Urothelium cell line (cell line): ENCODE measurements at regions not wholly inside any gene's neighbourhood (a gene's known extent, or its start where the extent isn't known, plus 50 kb on each side); places are given as distances from the start of the nearest gene placed in this dataset.

ENCODE experiments used
- DNase-seq: peaks from one replicate; pipeline ENCODE4 v3.0.0; 2011; ENCODE audit warnings: low spot score, mixed read lengths
- FAIRE-seq: peaks from 2 replicates; lab custom pipeline; 2011; peaks lifted over from hg19 to GRCh38; lab: Jason Lieb, UNC

GRCh38 chr15:85937661-85938060 is 142.0 kb upstream of the AGBL1 start:
- FAIRE-seq, result no peak
- no peak for DNase-seq

DNA sequence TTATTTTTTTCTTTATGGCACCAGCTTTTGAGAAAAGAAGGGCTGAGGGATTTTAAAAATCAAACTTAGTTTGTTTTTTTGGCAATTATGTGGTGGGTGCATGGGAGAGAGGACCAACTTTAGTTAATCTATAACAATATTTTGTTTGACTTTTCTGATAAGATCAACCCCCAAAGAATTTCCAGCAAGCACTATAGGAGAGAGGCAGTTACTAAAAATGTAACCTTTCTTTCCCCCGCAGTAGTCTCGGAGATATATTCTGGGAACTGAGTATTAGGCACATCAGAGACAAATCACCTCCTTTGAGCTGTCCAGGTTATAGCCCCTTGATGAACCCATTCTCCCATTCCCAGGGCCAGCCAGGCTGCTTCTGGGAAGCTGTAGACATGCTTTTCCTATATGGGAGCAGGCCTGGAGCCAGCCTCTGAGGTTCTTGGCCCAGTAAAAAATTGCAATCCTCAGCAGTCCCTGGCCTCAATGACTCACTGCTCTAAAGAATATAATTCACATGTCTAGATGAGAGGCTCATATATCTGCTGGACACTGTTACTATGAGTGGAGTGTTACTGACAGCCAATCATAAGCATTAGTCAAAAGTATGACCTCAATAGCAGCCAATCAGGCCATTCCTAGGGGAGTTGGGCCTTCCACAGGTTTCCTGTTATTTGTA is 138.3 kb upstream of the AGBL1 start:
- FAIRE-seq (no peak), DNase-seq (peak; percentile 39)

DNA sequence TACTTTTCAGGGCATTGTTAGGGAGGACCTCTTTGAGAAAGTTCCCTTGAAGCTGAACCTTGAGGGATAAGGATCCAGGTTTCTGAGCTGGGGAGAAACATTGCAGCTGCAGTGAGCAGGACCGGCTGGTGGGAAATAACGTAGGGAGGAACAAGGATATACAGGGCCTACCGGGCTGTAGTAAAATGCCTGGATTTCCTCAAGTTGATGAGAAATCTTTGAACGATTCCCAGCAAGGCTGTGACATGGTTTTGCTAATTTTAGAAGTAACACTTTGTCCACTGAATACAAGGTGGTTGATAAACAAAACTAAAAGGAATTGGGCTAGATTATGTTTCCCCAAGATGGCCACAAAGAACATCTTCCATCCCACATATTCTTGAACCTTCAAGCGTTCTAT is 137.0 kb upstream of the AGBL1 start:
- FAIRE-seq (no peak), DNase-seq (no peak)

DNA sequence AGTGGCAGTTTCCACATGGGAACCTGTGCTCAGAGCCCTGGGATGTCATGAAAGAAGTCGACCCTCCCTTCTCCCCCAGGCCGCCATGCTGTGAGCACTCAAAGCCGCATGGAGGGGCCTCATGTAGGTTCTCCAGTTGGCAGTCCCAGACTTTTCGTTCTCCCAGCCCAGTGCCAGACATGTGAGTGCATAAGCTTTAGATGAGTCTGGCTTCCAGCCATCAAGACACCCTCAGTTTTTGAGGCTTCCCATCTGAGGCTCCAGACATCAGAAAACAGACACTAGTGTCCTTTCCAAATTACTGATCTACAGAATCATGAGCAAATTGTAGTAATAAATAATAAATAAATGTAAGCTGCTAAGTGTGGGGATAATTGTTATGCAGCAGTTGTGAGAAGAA is 136.5 kb upstream of the AGBL1 start:
- no peak for DNase-seq
- FAIRE-seq, result no peak

DNA sequence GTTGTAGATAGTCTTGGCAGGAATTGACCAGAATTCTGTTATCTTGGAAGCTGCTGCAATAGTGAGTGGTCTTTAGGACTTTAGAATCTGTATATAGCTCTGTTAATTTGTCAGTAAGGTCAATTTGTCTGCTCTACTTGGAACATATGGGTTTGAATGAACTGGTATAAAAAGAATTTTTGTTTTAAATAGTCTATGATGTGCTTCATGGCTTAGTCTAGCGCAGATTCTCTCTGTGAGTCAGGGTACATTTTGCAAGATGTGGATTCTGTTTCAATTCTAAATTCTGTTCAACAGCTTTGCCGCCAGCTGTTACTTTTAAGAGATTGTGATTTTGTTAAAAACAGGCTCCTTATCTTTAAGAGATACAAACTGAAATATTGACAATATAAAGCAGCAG is 135.9 kb upstream of the AGBL1 start:
- no peak for FAIRE-seq
- DNase-seq, result no peak

DNA sequence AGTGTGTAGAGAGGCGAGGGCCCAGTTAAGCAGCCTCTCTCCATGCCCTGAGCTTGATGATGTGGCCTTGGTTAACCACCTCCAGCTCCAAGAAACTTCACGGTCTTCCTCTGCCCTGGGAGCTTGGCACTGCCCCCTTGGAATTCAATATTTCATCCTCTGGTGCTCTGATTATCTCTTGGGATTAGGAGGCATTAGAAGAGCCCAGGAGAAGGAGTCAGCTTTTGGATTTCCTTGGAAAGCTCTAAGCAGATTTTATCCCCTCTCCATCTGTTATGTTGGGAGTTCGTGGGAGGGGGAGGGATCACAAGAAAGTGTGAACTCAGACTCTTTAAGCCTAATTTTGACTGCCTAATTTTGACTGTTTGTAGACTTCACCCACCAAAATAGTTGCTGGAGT is 132.7 kb upstream of the AGBL1 start:
- FAIRE-seq (no peak), DNase-seq (no peak)

DNA sequence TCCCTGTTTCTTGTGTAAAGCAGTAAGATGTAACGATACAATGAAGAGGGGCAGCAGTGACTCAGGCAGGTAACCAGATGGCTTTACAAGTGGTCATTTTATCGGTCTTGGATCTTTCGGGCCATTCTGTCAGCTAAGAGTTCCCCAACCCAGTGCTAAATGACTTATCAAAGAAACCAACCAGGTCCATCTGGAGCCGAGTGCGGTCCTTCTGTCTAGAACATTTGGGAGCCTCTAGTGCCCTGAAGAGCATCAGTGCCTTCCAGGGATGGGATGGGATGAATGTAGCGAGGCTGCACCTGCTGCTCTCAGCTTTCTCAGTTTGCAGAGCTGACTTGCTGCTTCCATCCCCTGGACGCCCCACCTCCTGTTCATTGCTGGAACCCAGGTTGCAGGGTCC is 131.7 kb upstream of the AGBL1 start:
- FAIRE-seq (no peak), DNase-seq (no peak)

GRCh38 chr15:85950101-85950500 is 129.6 kb upstream of the AGBL1 start:
- DNase-seq, result no peak
- FAIRE-seq, result no peak

GRCh38 chr15:85954586-85954985 is 125.1 kb upstream of the AGBL1 start:
- FAIRE-seq, result no peak

GRCh38 chr15:85955501-85956391 is 123.9 kb upstream of the AGBL1 start:
- FAIRE-seq, result no peak
- DNase-seq, result peak; percentile 25

More at GRCh38 chr15:85954586-85954985, 125.1 kb upstream of the AGBL1 start:
- no peak for DNase-seq

DNA sequence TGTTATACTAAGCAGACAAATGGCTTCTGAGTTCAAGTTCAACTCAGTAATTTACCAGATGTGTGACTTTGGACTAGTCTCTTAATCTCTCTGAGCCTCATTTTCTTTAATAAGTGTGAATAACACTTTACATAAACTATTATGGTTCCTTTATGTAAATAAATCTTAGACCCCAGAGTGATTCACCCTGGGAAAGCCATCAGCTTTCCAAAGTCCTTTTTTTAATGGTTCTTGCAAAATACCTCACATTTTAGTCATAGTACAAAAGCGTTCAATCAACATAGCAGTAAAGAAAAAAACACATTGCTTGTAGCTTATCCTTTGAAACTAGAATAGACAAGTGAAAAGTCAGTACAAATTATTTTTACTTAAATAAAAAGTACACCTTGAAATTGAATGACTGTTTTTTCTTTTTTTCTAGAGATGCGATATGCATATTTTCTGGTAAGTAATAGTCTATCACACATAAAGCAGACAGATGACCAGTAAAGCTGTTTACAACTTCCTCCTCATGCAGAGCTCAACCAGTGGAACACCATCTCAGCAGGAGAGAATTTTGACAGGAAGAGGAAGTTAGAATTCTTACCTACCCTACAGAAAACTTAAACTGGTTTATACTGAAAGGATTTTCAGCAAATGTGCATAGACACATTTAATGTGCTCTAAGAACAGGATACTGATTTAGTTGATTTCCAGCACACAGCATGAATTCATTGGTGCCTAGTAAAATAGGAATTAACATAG is 123.0 kb upstream of the AGBL1 start:
- DNase-seq, result peak; percentile 13
- no peak for FAIRE-seq

- FAIRE-seq (no peak), DNase-seq (no peak)
Observed at GRCh38 chr15:85959611-85960010, 120.1 kb upstream of the AGBL1 start.

DNA sequence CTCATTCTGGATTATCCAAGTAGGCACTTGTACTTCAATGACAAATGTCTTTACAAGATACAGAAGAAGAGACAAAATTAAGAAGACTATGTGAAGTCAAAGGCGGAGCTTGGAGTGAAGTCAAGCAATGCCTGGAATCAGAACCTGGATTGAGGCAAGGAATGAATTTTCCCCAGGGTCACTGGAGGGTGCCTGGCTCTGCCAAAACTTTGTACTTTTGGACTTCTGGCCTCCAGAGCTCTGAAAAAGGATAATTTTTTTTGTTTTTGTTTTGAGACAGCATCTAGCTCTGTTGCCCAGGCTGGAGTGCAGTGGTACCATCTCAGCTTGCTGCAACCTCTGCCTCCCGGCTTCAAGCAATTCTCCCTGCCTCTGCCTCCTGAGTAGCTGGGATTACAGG is 119.3 kb upstream of the AGBL1 start:
- FAIRE-seq (no peak), DNase-seq (no peak)

GRCh38 chr15:85961821-85962220 is 117.8 kb upstream of the AGBL1 start:
- DNase-seq, result no peak
- FAIRE-seq, result no peak

- no peak for DNase-seq
- FAIRE-seq, result no peak
Observed at GRCh38 chr15:85963262-85963760, 116.4 kb upstream of the AGBL1 start.

- DNase-seq (peak; percentile 19), FAIRE-seq (peak; percentile 20)
Observed at GRCh38 chr15:85964471-85964870, 115.2 kb upstream of the AGBL1 start.

DNA sequence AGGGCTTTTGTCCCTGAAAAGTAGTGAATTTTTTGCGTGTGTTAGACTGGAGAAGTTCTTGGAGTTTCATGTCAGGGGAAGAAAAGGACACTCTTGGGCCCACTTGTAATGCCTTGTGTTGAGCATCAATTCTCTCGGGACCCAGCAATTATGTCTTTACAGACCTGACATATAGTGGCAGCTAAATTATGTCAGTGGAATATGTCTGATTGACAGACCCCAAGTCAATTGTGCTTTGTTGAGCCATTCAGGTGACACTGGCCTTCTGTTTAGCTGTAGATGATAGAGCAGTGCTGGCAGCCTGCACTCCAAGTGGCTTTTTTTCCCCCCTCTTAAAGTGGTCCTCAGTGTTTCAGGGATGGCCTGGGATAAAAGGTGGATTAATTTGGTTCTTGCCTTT is 112.1 kb upstream of the AGBL1 start:
- DNase-seq (no peak), FAIRE-seq (no peak)

DNA sequence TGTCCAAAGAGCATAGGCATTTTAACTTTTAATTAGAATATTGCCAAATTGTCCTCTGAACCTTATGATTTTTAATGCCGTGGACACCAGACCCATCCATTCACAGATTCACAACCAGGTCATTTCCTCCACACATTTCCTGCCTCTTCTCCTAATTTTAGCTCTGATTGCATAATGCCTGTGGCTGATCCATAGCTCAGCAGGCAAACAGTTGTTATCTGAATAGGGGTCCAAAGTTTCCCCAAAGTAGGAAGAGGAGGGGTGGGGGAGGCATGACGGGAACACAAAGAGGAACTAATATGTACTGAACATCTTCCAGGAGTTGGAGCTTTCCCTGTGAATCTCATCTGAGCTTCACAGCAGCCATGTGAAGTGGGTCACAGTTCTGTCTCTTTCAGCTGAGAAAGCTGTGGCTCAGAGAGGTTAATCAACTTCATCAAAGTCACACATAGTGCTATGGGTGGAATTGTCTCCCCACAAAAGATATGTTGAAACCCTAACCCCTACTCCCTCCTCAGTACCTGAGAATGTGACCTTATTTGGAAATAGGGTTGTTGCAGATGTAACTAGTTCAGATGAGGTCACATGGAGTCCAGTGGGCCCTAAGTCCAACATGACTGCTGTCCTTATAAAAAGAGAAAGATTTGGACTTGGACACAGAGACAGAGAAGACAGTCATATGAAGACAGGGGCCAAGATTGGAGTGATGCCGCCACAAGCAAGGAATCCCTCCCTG is 106.7 kb upstream of the AGBL1 start:
- FAIRE-seq, result no peak
- DNase-seq, result no peak

DNA sequence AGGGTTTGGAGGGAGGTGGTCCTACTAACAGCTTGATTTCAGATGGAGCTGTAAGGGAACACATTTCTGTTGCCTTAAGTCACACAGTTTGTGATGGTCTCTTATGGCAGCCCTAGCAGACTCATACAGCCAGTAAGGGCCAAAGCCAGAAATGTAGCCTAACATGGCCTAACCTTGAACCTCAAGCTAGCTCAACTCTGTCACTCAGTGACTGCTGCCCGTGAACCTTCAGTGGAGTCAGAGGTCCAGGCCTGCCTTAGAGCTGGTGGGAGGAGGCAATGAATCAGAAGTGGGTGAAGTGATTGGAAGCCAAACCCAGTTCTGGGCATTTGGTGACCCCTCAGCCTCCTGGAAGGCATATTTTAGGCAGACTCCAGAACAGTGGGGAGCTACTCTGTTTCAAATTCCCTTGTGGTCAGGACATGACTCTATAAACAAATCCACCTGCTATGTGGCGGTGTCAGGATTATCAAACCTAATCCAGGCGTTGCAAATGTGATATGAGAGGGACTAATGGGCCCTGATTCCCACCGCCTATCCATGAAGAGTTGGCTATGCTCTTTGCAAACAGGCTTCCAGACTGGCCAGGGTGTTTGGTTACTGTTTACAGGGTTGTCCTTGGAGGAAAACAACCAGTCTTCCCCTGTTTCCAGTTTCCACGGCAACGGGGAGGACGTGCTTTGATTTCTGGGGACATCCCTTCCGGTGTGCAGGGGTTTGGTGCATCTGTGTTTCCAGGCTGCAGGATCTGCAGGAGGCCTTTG is 105.9 kb upstream of the AGBL1 start:
- FAIRE-seq, result no peak
- DNase-seq, result no peak

DNA sequence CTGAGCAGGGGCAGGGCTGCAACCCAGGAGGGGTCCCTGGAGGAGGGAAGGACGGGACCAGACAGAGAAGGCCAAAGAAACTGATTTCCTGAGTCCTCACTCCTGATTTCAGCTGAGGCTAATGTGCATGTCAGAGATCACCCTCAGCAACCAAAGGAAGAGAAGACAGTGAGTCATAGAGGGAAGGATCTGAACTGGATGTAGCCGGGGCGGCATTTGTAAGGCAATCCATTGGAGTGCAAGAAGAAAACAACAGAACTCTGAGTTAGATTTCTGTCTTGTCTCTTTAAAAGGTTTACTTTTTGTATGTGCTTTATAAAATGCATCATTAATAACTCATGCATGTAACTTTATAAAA is 105.3 kb upstream of the AGBL1 start:
- FAIRE-seq (peak; percentile 83), DNase-seq (peak; percentile 56)
